K562 (cell line): ENCODE measurements at regions not wholly inside any gene's neighbourhood (a gene's known extent, or its start where the extent isn't known, plus 50 kb on each side); places are given as distances from the start of the nearest gene placed in this dataset.

Experiments
- ATAC-seq: fragments of 200-7000 bp; cut with Tn5 transposase; 3 replicates; pipeline ENCODE4 v1.9.1; 2020; ENCODE audit warnings: moderate library complexity
- BruUV-seq: library from RNA; stranded (reverse); fragments of 400-500 nt; replicated peaks from 2 replicates; lab custom pipeline; 2021; lab: Mats Ljungman, UMichigan
- CTCF ChIA-PET: fragments of 300-600 bp; formaldehyde crosslinking; extraction: SDS; loops from one replicate; lab custom pipeline; 2021; ENCODE audit warnings: low intra/inter-chr PET ratio; lab: Yijun Ruan, JAX
- POLR2A ChIA-PET: fragments of 300-600, 350-650 bp; sonication (Branson Sonifier 250); formaldehyde crosslinking; extraction: SDS; loops from one replicate; lab custom pipeline; 2021; ENCODE audit warnings: antibody characterized with exemption, inconsistent platforms; lab: Yijun Ruan, JAX
- DNase-seq, 4 experiments: peaks; one replicate each; pipeline versions ENCODE4 v3.0.0 to v3.0.0-alpha.2; 2011 to 2018; ENCODE audit warnings: low spot score in 3 of 4, mixed read lengths in 3 of 4; ENCODE audit errors: extremely low read depth in 1 of 4
- FAIRE-seq: peaks from 2 replicates; lab custom pipeline; 2011; peaks lifted over from hg19 to GRCh38; lab: Jason Lieb, UNC
- H2AFZ ChIP-seq: 2 replicates; pipeline ENCODE4 v1.6.0; 2011; ENCODE audit warnings: low read depth, low read length, control low read depth, inconsistent platforms
- H3K27ac ChIP-seq: fragments of 200-600 bp; 3 replicates; pipeline ENCODE4 v1.8.0; 2011; ENCODE audit warnings: low read depth, mild to moderate bottlenecking, control low read depth, inconsistent platforms, low read length, moderate library complexity, mixed read lengths; ENCODE audit errors: extremely low read depth
- H3K27me3 ChIP-seq, 2 experiments: fragments of 300-600 bp in 1 of 2; 2 replicates in 1 of 2; 3 replicates in 1 of 2; pipeline versions ENCODE4 v1.6.0 to v1.8.0; 2011; ENCODE audit warnings: inconsistent platforms in 2 of 2, low read length in 2 of 2, mild to moderate bottlenecking in 1 of 2, mixed read lengths in 1 of 2, moderate library complexity in 1 of 2; ENCODE audit not compliant: control insufficient read depth in 2 of 2, insufficient read depth in 2 of 2
- H3K36me3 ChIP-seq: fragments of 300-600 bp; 3 replicates; pipeline ENCODE4 v1.8.0; 2011; ENCODE audit warnings: mild to moderate bottlenecking, low read length, inconsistent platforms; ENCODE audit not compliant: control insufficient read depth, insufficient read depth
- H3K4me1 ChIP-seq, 2 experiments: fragments of 200-600 bp in 1 of 2; replicated peaks in 1 of 2; 2 replicates in 1 of 2; 3 replicates in 1 of 2; pipeline versions ENCODE4 v1.5.1 to v1.8.0; 2011; ENCODE audit warnings: inconsistent platforms in 2 of 2, low read length in 2 of 2, mild to moderate bottlenecking in 1 of 2, mixed read lengths in 1 of 2, moderate library complexity in 1 of 2; ENCODE audit not compliant: control insufficient read depth in 2 of 2, insufficient read depth in 2 of 2
- H3K4me2 ChIP-seq: 2 replicates; pipeline ENCODE4 v1.6.1; 2011; ENCODE audit warnings: low read length, control low read depth, inconsistent platforms, mixed read lengths; ENCODE audit not compliant: insufficient read depth
- H3K4me3 ChIP-seq: fragments of 200-600 bp; sonication (generic), shearing (Covaris generic); 2 replicates; pipeline ENCODE4 v1.5.1; 2016; ENCODE audit warnings: control low read depth, inconsistent platforms
- H3K79me2 ChIP-seq: fragments of 200-600 bp; 3 replicates; pipeline ENCODE4 v1.8.0; 2011; ENCODE audit warnings: low read length, inconsistent platforms; ENCODE audit not compliant: control insufficient read depth, insufficient read depth
- H3K9ac ChIP-seq, 2 experiments: 2 replicates each; pipeline versions ENCODE4 v1.6.0 to v1.6.1; 2011; ENCODE audit warnings: low read depth in 2 of 2, low read length in 2 of 2, control low read depth in 1 of 2, inconsistent platforms in 1 of 2, mild to moderate bottlenecking in 1 of 2, mixed read lengths in 1 of 2; ENCODE audit not compliant: insufficient read depth in 1 of 2
- H3K9me1 ChIP-seq: one replicate; pipeline ENCODE4 v1.6.0; 2011; ENCODE audit warnings: inconsistent platforms, mild to moderate bottlenecking, low read length, moderate library complexity; ENCODE audit not compliant: control insufficient read depth, insufficient read depth
- H3K9me3 ChIP-seq: replicated peaks from 2 replicates; pipeline ENCODE4 v1.5.1; 2011; ENCODE audit warnings: low read depth, low read length, inconsistent platforms; ENCODE audit not compliant: control insufficient read depth, insufficient read depth
- H4K20me1 ChIP-seq: replicated peaks from 2 replicates; pipeline ENCODE4 v1.6.1; 2011; ENCODE audit warnings: low read length, inconsistent platforms, mixed read lengths; ENCODE audit not compliant: control insufficient read depth, insufficient read depth
- CBX5 ChIP-seq: IDR thresholded peaks from 2 replicates; pipeline ENCODE4 v1.6.1; 2014; ENCODE audit warnings: low read depth, borderline replicate concordance
- CLOCK ChIP-seq: fragments of 250-450 bp; sonication (Bioruptor Pico); IDR thresholded peaks from 2 replicates; pipeline ENCODE4 v1.4.0; 2020; ENCODE audit warnings: mild to moderate bottlenecking, moderate library complexity, borderline replicate concordance
- GTF2E2 ChIP-seq: fragments of 200-800 bp; sonication (Bioruptor generic); IDR thresholded peaks from 2 replicates; pipeline ENCODE4 v1.6.1; 2016; ENCODE audit warnings: missing genetic modification characterization, missing compliant biosample characterization
- HMBOX1 ChIP-seq: sonication (generic); IDR thresholded peaks from 2 replicates; pipeline ENCODE4 v1.6.1; 2016
- MAFG ChIP-seq: fragments of 450-650 bp; conservative IDR thresholded peaks from 2 replicates; pipeline ENCODE4 v1.6.1; 2016; ENCODE audit warnings: missing genetic modification characterization, missing compliant biosample characterization
- MXD1 ChIP-seq: fragments of 250-450 bp; sonication (Bioruptor Pico); IDR thresholded peaks from 2 replicates; pipeline ENCODE4 v1.8.0; 2021; ENCODE audit warnings: borderline replicate concordance, mild to moderate bottlenecking, moderate library complexity; ENCODE audit not compliant: poor library complexity, severe bottlenecking
- POLR2G ChIP-seq: fragments of 200-400 bp; formaldehyde crosslinking; IDR thresholded peaks from 2 replicates; pipeline ENCODE4 v1.6.1; 2017; ENCODE audit warnings: low read depth, mild to moderate bottlenecking, antibody characterized with exemption, low read length, moderate library complexity
- SMAD1 ChIP-seq: fragments of 150-350 bp; IDR thresholded peaks from 2 replicates; pipeline ENCODE4 v1.6.1; 2014; ENCODE audit warnings: low read length, low read depth; ENCODE audit not compliant: partially characterized antibody
- TEAD2 ChIP-seq: fragments of 450-650 bp; IDR thresholded peaks from 2 replicates; pipeline ENCODE4 v1.6.1; 2016; ENCODE audit warnings: missing genetic modification characterization, control low read depth, missing compliant biosample characterization
- ZBTB5 ChIP-seq: fragments of 450-650 bp; IDR thresholded peaks from 2 replicates; pipeline ENCODE4 v1.6.1; 2017; ENCODE audit warnings: antibody characterized with exemption
- ZFP1 ChIP-seq: fragments of 450-650 bp; formaldehyde crosslinking; IDR thresholded peaks from 2 replicates; pipeline ENCODE4 v1.4.0; 2020; ENCODE audit warnings: mild to moderate bottlenecking, mixed read lengths
- WGBS: fragments of 100-300 bp; shearing (Covaris generic); methylation state at CpG from one replicate; pipeline ENCODE4 v1.1.6; 2016; ENCODE audit warnings: low coverage, mixed read lengths; ENCODE audit not compliant: insufficient coverage; ENCODE audit errors: missing lambda C conversion rate; 5-methylcytosine and 5-hydroxymethylcytosine counted together
- in situ Hi-C: fragments of 300-500 bp; cut with MboI; formaldehyde crosslinking; loops from 4 replicates; pipeline ENCODE4 v1.15.0; 2018; ENCODE audit warnings: inconsistent platforms, mixed read lengths
- intact Hi-C: fragments of 100-400 bp; cut with micrococcal nuclease; formaldehyde crosslinking; loops from 2 replicates; pipeline ENCODE4 v1.14.2; 2022

GRCh38 chr3:147735616-147736015 is 326.5 kb downstream of the ZIC1 start (continued):
- TF ChIP-seq MXD1, result no peak
- no peak for TF ChIP-seq CLOCK (CRISPR knock-in tag)
- TF ChIP-seq HMBOX1, result no peak

GRCh38 chr3:147736226-147736625 is 327.1 kb downstream of the ZIC1 start:
- Histone ChIP-seq H3K27ac (no peak overlapping the region), H3K9ac (no peak overlapping the region), H3K9me1 (no peaks in the 10 kb centered on the region), H3K27me3 (no peaks in the 10 kb centered on the region), H3K4me2 (no peak overlapping the region)
- in situ Hi-C loops, result no loop called here
- POLR2A ChIA-PET, result no interaction called here
- no peak for ATAC-seq
- TF ChIP-seq SMAD1, result no peak
- TF ChIP-seq ZBTB5, result no peak
- no peak for TF ChIP-seq POLR2G
- TF ChIP-seq GTF2E2, result no peak
- no peak for TF ChIP-seq ZFP1 (CRISPR knock-in tag)
- TF ChIP-seq CBX5, result no peak
- TF ChIP-seq MAFG (tag), result no peak
- TF ChIP-seq TEAD2, result no peak
- TF ChIP-seq, all 486 proteins: peak for 0
- Histone ChIP-seq H3K4me1 (no peaks in the 10 kb centered on the region), H4K20me1 (no peaks in the 10 kb centered on the region), H3K36me3 (no peaks in the 10 kb centered on the region), H3K79me2 (no peaks in the 10 kb centered on the region), H3K9me3 (no peaks in the 10 kb centered on the region), H2AFZ (no peak overlapping the region), H3K4me3 (no peak overlapping the region)
- no peak for DNase-seq
- CTCF ChIA-PET, result no interaction called here
- intact Hi-C loops, result no loop called here
- FAIRE-seq, result no peak
- no TSS peak for BruUV-seq
- 0% methylated on average over 2 of the region's 2 CpGs for WGBS
